Testis (tissue), 2 donors: ENCODE measurements at regions not wholly inside any gene's neighbourhood (a gene's known extent, or its start where the extent isn't known, plus 50 kb on each side); places are given as distances from the start of the nearest gene placed in this dataset.

ENCODE experiments used
- POLR2A ChIP-seq: fragments of 450-650 bp; IDR thresholded peaks from one replicate; pipeline ENCODE4 v1.6.1; 2017; ENCODE audit warnings: antibody characterized with exemption, mild to moderate bottlenecking, moderate library complexity
- TF ChIP-seq, protein P1 (sequence below), 3 experiments: fragments of 450-650 bp in 2 of 3; fragments of 200-600 bp in 1 of 3; sonication (generic) in 1 of 3; IDR thresholded peaks; one replicate each; pipeline ENCODE4 v1.5.1; 2016 to 2019; ENCODE audit warnings: antibody characterized with exemption in 3 of 3, mild to moderate bottlenecking in 2 of 3, moderate library complexity in 1 of 3

DNA sequence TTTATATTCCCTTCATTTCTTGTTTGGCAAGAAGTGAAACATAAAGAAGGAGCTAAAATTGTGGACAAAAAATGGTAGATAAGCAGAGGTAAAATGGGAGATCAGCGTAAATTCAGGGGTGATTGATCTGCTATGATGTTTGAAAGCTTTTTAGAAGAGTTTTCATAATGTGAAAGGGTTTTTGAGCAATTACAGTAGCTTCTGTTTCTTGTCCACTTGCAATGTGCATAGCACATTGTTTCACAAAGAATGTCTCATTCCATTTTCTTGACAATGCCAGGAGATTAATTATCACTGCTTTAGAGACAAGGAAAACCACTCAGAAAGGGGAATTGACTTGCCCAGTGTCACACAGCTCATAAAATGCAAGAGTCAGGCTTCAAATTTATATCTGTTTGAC lies 65.9 kb upstream of the PLPPR4 start:
- no peak for TF ChIP-seq POLR2A
- TF ChIP-seq, protein P1, sequence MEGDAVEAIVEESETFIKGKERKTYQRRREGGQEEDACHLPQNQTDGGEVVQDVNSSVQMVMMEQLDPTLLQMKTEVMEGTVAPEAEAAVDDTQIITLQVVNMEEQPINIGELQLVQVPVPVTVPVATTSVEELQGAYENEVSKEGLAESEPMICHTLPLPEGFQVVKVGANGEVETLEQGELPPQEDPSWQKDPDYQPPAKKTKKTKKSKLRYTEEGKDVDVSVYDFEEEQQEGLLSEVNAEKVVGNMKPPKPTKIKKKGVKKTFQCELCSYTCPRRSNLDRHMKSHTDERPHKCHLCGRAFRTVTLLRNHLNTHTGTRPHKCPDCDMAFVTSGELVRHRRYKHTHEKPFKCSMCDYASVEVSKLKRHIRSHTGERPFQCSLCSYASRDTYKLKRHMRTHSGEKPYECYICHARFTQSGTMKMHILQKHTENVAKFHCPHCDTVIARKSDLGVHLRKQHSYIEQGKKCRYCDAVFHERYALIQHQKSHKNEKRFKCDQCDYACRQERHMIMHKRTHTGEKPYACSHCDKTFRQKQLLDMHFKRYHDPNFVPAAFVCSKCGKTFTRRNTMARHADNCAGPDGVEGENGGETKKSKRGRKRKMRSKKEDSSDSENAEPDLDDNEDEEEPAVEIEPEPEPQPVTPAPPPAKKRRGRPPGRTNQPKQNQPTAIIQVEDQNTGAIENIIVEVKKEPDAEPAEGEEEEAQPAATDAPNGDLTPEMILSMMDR (IDR thresholded peaks at IDR 0.05), result no peak
